ENCODE measurements at regions not wholly inside any gene's neighbourhood (a gene's known extent, or its start where the extent isn't known, plus 50 kb on each side); places are given as distances from the start of the nearest gene placed in this dataset.
A peak's percentile ranks its signal among the peaks of the same experiment; 100 is the strongest.

- H3K27ac ChIP-seq: no peak overlapping the region
- TF ChIP-seq CTCF (conservative IDR thresholded peaks at IDR 0.05) (no peak), ZFX (IDR thresholded peaks at IDR 0.05) (no peak)
Measured at GRCh38 chr9:95732802-95733688, 142.4 kb upstream of the ERCC6L2 start.

- no peak for TF ChIP-seq ZFX (IDR thresholded peaks at IDR 0.05)
- TF ChIP-seq CTCF (conservative IDR thresholded peaks at IDR 0.05): no peak
- no peak overlapping the region for H3K27ac ChIP-seq
Measured at GRCh38 chr9:95731876-95732275, 143.6 kb upstream of the ERCC6L2 start.

- no peak overlapping the region for H3K27ac ChIP-seq
- TF ChIP-seq ZFX (IDR thresholded peaks at IDR 0.05) (no peak), CTCF (conservative IDR thresholded peaks at IDR 0.05) (no peak)
Measured at GRCh38 chr9:95729669-95730368, 145.7 kb upstream of the ERCC6L2 start.

GRCh38 chr9:95729046-95729445 is 146.4 kb upstream of the ERCC6L2 start:
- TF ChIP-seq ZFX (IDR thresholded peaks at IDR 0.05) (no peak), CTCF (conservative IDR thresholded peaks at IDR 0.05) (no peak)
- H3K27ac ChIP-seq: no peak overlapping the region

GRCh38 chr9:95727947-95728520 is 147.5 kb upstream of the ERCC6L2 start:
- no peak overlapping the region for H3K27ac ChIP-seq
- TF ChIP-seq ZFX (IDR thresholded peaks at IDR 0.05) (no peak), CTCF (conservative IDR thresholded peaks at IDR 0.05) (no peak)

GRCh38 chr9:95726756-95727155 is 148.7 kb upstream of the ERCC6L2 start:
- TF ChIP-seq ZFX (IDR thresholded peaks at IDR 0.05) (no peak), CTCF (conservative IDR thresholded peaks at IDR 0.05) (peak; percentile 80)
- no peak overlapping the region for H3K27ac ChIP-seq

- TF ChIP-seq ZFX (IDR thresholded peaks at IDR 0.05): no peak
- no peak for TF ChIP-seq CTCF (conservative IDR thresholded peaks at IDR 0.05)
- no peak overlapping the region for H3K27ac ChIP-seq
Measured at GRCh38 chr9:95725045-95725444, 150.4 kb upstream of the ERCC6L2 start.

Measured in C4-2B (cell line).